ENCODE measurements at regions not wholly inside any gene's neighbourhood (a gene's known extent, or its start where the extent isn't known, plus 50 kb on each side); places are given as distances from the start of the nearest gene placed in this dataset.

GRCh38 chr2:160921386-160921964, 238.8 kb upstream of the TANK start:
- no peak for DNase-seq

- DNase-seq = no peak
Measured at GRCh38 chr2:160924936-160925353, 235.3 kb upstream of the TANK start.

GRCh38 chr2:160925956-160926355, 234.3 kb upstream of the TANK start:
- no peak for DNase-seq

- DNase-seq = no peak
Measured at GRCh38 chr2:160927324-160927723, 232.9 kb upstream of the TANK start.

GRCh38 chr2:160928854-160929301, 231.3 kb upstream of the TANK start:
- DNase-seq = no peak

GRCh38 chr2:160931531-160931930, 228.7 kb upstream of the TANK start:
- no peak for DNase-seq

- DNase-seq = no peak
Measured at GRCh38 chr2:160932960-160933359, 227.3 kb upstream of the TANK start.

- no peak for DNase-seq
Measured at GRCh38 chr2:160934263-160934662, 226.0 kb upstream of the TANK start.

- no peak for DNase-seq
Measured at GRCh38 chr2:160934991-160935390, 225.2 kb upstream of the TANK start.

GRCh38 chr2:160936044-160936806, 224.0 kb upstream of the TANK start:
- DNase-seq = no peak

- no peak for DNase-seq
Measured at GRCh38 chr2:160940271-160940670, 220.0 kb upstream of the TANK start.

- no peak for DNase-seq
Measured at GRCh38 chr2:160940699-160941098, 219.5 kb upstream of the TANK start.

- no peak for DNase-seq
Measured at GRCh38 chr2:160941290-160941846, 218.9 kb upstream of the TANK start.

- no peak for DNase-seq
Measured at GRCh38 chr2:160942476-160943142, 217.6 kb upstream of the TANK start.

GRCh38 chr2:160943414-160943813, 216.8 kb upstream of the TANK start:
- no peak for DNase-seq

GRCh38 chr2:160952464-160953254, 207.6 kb upstream of the TANK start:
- no peak for DNase-seq

- DNase-seq = no peak
Measured at GRCh38 chr2:160955578-160955977, 204.7 kb upstream of the TANK start.

- no peak for DNase-seq
Measured at GRCh38 chr2:160956243-160956802, 203.9 kb upstream of the TANK start.

- DNase-seq = no peak
Measured at GRCh38 chr2:160963957-160964356, 196.3 kb upstream of the TANK start.

GRCh38 chr2:160967523-160967922, 192.7 kb upstream of the TANK start:
- DNase-seq = no peak

GRCh38 chr2:160968183-160968582, 192.0 kb upstream of the TANK start:
- no peak for DNase-seq

Measured in hematopoietic multipotent progenitor cell treated with erythropoietin and hydrocortisone succinate and interleukin-3 and kit ligand, for 8 days (in vitro differentiated cells).